G401 (cell line): ENCODE measurements at regions not wholly inside any gene's neighbourhood (a gene's known extent, or its start where the extent isn't known, plus 50 kb on each side); places are given as distances from the start of the nearest gene placed in this dataset.

Experiments used
- DNase-seq: peaks from one replicate; pipeline ENCODE4 v3.0.0-alpha.2; 2015; ENCODE audit warnings: low spot score
- in situ Hi-C: cut with HindIII; loops from 2 replicates; pipeline ENCODE4 v1.10.0; 2016; ENCODE audit warnings: low sequenced_read_pairs, mixed read lengths

DNA sequence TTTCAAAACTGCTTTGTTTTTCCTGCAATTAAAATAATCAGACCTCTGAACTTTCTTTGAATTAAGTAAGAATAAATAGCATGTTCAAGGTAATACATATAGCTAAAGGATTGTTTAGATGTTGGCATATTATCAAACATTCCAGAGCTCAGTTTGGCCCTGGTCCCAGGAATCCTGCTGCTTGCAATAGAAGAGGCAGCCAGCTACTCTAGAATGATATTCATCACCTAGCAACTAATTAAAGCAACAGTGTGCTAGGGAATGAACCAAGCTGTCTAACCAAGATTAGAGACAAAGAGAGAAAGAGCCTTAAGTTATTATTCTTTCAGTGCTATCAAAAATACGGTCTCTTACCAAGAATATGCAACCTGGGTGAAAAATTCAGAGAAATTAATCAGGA lies 460.9 kb downstream of the GABRG1 start:
- DNase-seq = peak; percentile 92
- in situ Hi-C loops = no loop called here

GRCh38 chr4:45661893-45662292 lies 462.0 kb downstream of the GABRG1 start:
- DNase-seq = no peak
- in situ Hi-C loops = no loop called here

DNA sequence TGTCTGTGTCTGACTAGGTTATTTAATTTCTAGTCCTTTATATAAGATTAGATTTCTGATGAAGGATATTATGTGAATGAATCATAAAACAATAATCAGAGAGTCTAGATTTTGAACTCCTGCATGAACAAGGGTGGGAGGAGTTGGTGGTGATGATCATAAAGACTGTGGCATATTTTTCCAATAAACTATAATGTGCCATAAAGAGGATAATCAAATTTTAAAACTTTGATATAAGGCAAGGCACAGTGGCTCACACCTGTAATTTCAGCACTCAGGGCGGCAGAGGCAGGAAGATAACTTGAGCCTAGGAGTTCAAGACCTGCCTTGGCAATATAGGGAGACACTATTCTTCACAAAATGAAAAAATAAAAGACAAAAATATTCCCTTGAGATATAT lies 473.3 kb downstream of the GABRG1 start:
- in situ Hi-C loops = no loop called here
- no peak for DNase-seq

DNA sequence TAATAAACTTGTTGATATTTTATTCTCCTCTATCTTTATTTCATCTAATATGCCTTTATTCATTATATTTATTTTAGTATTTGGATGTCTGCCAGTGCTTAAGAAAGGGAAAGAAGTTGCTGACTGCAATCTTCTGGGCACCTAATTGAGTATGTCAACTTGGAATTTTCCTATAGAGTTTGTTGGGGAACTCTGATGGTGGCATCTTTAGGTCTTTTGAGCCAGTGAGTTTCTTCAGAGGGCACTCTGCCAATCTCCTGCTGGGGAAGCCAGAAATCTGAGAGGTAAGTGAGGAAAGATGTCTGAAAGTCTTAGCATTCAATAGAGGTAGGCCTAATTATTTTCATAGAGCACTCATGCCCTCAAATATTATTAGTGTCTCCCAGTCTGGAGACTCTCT lies 475.0 kb downstream of the GABRG1 start:
- DNase-seq = no peak
- in situ Hi-C loops = no loop called here

DNA sequence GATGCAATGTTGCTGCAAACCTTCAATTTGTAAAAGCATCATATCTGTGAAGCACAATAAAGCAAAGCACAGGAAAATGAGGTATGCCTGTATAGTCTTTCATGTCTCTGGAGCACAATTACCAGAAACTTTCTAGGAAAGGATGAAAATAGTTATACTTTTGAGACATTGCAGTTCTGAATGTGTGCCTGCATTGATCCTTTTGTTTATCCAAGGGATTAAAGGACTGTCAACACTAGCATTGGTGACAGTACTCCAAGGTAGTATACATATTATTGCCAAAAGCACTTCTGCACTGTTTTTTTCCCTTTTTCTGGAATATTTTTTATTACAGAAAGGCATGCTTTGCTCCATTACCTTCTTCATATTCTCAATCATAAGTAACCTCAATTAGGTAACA lies 476.0 kb downstream of the GABRG1 start:
- in situ Hi-C loops = no loop called here
- DNase-seq = no peak

DNA sequence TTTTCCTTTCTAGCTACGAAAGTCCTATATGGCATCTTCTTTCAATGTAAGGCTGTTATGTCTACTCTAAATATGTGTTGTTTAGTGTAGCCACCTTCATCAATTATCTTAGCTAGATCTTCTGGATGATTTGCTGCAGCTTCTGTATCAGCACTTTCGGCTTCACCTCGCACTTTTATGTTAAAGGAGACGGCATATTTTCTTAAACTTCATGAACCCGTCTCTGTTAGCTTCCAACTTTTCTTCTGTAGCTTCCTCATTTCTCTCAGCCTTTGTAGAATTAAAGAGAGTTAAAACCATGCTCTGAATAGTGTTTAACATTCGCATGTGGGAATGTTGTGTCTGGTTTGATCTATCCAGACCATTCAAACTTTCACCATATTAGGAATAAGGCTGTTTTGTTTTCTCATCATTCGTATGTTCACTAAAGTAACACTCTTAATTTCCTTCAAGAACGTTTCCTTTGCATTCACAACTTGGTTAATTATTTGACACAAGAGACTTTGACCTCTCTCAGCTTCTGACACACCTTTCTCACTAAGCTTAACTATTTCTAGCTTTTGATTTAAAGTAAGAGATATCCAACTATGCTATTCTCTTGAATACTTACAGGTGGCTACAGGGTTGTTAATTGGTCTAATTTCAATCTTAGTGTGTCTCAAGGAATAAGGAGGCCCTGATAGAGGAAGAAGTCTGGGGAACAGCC lies 476.8 kb downstream of the GABRG1 start:
- in situ Hi-C loops = no loop called here
- no peak for DNase-seq

DNA sequence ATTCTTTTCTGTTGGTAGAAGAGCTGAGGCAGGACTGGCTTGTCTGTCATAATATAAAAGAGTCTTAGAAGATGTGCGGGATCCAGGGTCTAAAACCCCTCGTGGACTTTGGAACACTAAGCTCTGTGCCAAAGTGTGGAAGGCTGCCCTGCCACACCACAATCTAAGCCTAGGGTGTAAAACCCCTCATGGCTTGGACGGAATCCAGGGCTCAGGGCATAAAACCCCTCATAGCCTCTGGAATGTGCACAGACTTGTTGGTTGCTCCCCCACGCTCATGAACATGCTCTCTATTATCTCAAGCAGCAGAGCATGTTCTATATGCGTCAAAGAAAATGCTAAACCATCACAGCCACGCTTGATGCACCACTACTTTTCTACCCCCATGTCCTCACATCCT lies 483.6 kb downstream of the GABRG1 start:
- no peak for DNase-seq
- in situ Hi-C loops = no loop called here

DNA sequence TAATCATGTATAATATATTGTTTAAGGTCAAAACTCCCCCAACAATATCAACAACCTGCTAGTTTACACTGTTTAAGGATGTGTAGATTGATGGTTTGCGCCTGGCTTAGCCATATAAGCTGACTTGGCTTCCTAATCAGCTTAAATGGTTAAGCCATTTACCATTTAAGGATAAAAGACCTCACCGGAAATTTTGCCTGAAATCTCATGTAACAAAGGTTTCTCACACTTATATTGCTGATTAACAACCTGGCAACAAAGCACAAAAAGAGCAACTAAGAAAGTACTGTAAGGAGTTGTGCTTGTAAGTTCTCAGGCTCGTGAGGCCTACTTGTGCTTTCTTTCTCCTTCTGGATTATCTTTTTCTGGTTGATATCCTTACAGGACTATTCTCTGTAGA lies 485.2 kb downstream of the GABRG1 start:
- no peak for DNase-seq
- in situ Hi-C loops = no loop called here

- DNase-seq = no peak
- in situ Hi-C loops = no loop called here
Measured at GRCh38 chr4:45636175-45636574, 487.7 kb downstream of the GABRG1 start.

DNA sequence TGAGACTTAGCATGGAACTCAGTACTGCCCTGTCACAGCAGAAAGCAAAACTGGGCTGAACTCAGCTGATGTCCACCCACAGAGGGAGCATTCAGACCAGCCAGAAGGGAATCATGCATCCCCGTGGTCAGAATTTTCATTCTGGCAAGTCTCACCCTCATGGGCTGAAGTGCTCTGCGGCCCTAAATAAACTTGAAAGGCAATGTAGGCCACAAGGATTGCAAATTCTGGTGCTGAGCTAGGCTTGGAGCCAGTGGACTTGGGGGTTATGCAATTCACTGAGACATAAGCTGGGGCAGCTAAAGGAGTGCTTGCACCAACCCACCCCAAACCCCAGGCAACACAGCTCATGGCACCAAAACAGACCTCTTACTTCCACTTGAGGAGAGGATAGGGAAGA lies 494.1 kb downstream of the GABRG1 start:
- DNase-seq = peak; percentile 30
- in situ Hi-C loops = no loop called here

GRCh38 chr4:45621971-45622370 lies 501.9 kb downstream of the GABRG1 start:
- in situ Hi-C loops = no loop called here
- DNase-seq = no peak

DNA sequence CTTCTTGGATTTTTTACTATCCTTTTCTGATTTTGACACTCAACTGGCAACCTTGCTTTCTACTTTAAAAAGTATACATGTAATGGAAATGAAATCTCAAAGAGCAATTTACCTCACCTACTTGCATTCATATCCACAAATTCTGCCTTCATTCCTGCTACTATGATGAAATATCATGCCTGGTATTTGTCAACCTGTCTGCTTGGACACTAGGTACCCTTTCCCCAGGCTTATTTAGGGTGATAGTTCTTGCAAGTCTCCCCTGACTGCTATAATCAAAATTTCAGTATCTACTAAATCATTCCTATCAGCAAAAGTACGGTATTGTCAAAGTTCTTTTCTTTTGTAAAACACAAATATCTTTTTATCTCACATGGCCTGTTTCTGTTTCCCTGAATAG lies 503.0 kb downstream of the GABRG1 start:
- in situ Hi-C loops = no loop called here
- DNase-seq = no peak

- DNase-seq = no peak
- in situ Hi-C loops = no loop called here
Measured at GRCh38 chr4:45596379-45597101, 527.3 kb downstream of the GABRG1 start.

DNA sequence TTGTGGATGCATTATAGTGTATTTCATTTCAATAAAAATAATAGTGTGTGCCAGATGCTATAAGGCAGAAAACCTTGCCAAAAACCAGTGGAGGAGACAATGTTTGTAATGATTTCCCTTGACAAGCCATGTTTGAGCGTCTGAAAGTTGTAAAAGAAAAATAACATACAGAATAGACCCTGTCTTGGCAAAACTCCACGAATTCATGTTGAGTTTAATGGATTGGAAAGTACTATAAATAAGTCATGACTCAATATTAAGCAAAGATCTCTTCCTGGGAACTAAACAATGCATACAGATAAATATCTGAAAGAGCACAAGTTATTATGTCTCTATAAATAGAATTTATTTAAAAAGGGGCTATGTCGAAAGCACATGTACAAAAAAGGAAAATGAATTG lies 543.5 kb downstream of the GABRG1 start:
- DNase-seq = no peak
- in situ Hi-C loops = no loop called here

DNA sequence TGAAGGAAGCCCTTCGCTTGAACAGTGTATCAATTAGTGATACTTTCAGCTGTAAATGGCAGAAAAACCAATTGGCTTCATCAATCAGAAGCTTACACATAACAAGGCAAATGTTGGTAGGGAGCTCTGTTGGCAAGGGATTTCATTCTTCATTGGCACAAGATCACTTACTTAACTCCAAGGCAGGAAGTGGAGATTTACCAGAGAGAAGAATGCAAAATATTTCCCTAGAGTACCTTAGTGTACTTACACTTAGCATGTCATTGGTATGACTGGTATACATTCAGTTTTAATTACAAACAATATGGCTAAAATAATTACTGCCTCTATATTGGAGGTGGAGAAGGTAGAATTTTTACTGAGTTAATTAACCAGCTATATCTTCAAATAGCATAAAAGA lies 545.0 kb downstream of the GABRG1 start:
- in situ Hi-C loops = no loop called here
- DNase-seq = no peak

DNA sequence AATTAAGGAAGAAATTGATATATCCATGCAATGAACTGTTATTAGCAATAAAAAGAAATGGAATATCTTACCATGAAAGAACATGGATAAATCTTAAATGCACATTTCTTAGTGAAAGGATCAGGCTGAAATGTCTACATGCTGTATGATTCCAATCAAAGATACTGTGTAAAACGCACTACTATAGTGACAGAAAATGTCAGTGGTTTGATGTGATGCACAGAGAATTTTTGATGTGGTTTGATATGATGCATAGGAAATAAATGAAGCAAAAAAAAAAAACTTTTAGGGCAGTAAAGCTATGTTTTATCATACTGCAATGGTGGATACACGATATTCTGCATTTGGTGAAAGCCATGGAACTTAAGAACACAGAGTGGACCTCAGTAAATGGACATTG lies 547.6 kb downstream of the GABRG1 start:
- in situ Hi-C loops = no loop called here

GRCh38 chr4:45569619-45570018 lies 554.2 kb downstream of the GABRG1 start:
- in situ Hi-C loops = no loop called here
- no peak for DNase-seq

More for the DNA sequence above, 547.6 kb downstream of the GABRG1 start:
- no peak for DNase-seq

GRCh38 chr4:45568694-45569093 lies 555.2 kb downstream of the GABRG1 start:
- in situ Hi-C loops = no loop called here
- DNase-seq = no peak

DNA sequence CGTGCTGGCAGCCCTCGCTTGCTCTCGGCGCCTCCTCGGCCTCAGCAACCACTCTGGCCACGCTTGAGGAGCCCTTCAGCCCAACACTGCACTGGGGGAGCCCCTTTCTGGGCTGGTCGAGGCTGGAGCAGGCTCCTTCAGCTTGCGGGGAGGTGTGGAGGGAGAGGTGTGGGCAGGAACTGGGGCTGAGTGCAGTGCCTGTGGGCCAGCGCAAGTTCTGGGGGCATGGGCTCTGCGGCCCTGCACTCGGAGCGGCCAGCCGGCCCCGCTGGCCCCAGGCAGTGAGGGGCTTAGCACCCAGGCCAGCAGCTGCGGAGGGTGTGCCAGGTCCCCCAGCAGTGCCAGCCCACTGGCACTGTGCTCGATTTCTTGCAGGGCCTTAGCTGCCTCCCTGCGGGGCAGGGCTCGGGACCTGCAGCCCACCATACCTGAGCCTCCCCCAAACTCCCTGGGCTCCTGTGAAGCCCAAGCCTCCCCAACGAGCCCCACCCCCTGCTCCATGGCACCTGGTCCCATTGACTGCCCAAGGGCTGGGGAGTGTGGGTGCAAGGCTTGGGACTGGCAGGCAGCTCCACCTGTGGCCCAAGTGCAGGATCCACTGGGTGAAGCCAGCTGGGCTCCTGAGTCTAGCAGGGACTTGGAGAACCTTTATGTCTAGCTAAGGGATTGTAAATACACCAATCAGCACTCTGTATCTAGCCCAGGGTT lies 556.8 kb downstream of the GABRG1 start:
- no peak for DNase-seq
- in situ Hi-C loops = no loop called here

GRCh38 chr4:45554423-45554822 lies 569.4 kb downstream of the GABRG1 start:
- in situ Hi-C loops = no loop called here
- DNase-seq = no peak
